Heart left ventricle (tissue), 16 donors: ENCODE measurements at regions not wholly inside any gene's neighbourhood (a gene's known extent, or its start where the extent isn't known, plus 50 kb on each side); places are given as distances from the start of the nearest gene placed in this dataset.

Experiments
- ATAC-seq, 4 donors: fragments of 200-7000 bp; cut with Tn5 transposase; one replicate each; pipeline ENCODE4 v1.9.1; 2020 to 2022; ENCODE audit warnings: moderate library complexity in 4 of 4, mild to moderate bottlenecking in 3 of 4, moderate number of reproducible peaks in 1 of 4
- DNase-seq, 5 donors: peaks; one replicate each; pipeline ENCODE4 v3.0.0-alpha.2; 2020
- H3K27ac ChIP-seq, 12 donors: fragments of 200-600 bp; sonication (generic) in 4 of 12; one replicate each; pipeline versions ENCODE4 v1.5.0 to v1.8.0; 2016 to 2022; ENCODE audit warnings: mild to moderate bottlenecking in 2 of 12
- H3K27me3 ChIP-seq, 9 donors: fragments of 200-600 bp; sonication (generic) in 2 of 9; one replicate each; pipeline versions ENCODE4 v1.5.1 to v1.8.0; 2016 to 2022; ENCODE audit warnings: mild to moderate bottlenecking in 3 of 9
- H3K36me3 ChIP-seq, 9 donors: fragments of 200-600 bp; sonication (generic) in 2 of 9; one replicate each; pipeline versions ENCODE4 v1.5.0 to v1.8.0; 2018 to 2022; ENCODE audit warnings: mild to moderate bottlenecking in 2 of 9
- H3K4me1 ChIP-seq, 12 donors: fragments of 200-600 bp; sonication (generic) in 4 of 12; one replicate each; pipeline versions ENCODE4 v1.5.0 to v1.8.0; 2016 to 2022; ENCODE audit warnings: mild to moderate bottlenecking in 3 of 12
- H3K4me3 ChIP-seq, 12 donors: fragments of 200-600 bp; sonication (generic) in 4 of 12; one replicate each; pipeline versions ENCODE4 v1.5.0 to v1.8.0; 2017 to 2022; ENCODE audit warnings: mild to moderate bottlenecking in 9 of 12, moderate library complexity in 4 of 12
- H3K9me3 ChIP-seq, 12 donors: fragments of 200-600 bp; sonication (generic) in 4 of 12; one replicate each; pipeline versions ENCODE4 v1.5.0 to v1.8.0; 2016 to 2022; ENCODE audit warnings: mild to moderate bottlenecking in 1 of 12
- POLR2A ChIP-seq, 2 donors: fragments of 450-650 bp; IDR thresholded peaks; one replicate each; pipeline ENCODE4 v1.6.1; 2017; ENCODE audit warnings: antibody characterized with exemption in 2 of 2, mild to moderate bottlenecking in 2 of 2, moderate library complexity in 2 of 2
- WGBS, 4 donors: extraction: QIAGEN DNeasy Blood & Tissue Kit in 2 of 4; methylation state at CpG; one replicate each; pipeline versions ENCODE4 v1.1.5 to v1.1.7; 2013 to 2018; 5-methylcytosine and 5-hydroxymethylcytosine counted together
- intact Hi-C, 10 donors: fragments of 100-400 bp; cut with DNase I; formaldehyde crosslinking; loops; one replicate each; pipeline versions ENCODE4 v1.11.1 to v1.14.2; 2022
- TF ChIP-seq, protein P1 (sequence below), 12 donors: fragments of 200-600 bp; sonication (generic) in 4 of 12; IDR thresholded peaks; one replicate each; pipeline versions ENCODE4 v1.5.0 to v1.8.0; 2018 to 2022; ENCODE audit warnings: antibody characterized with exemption in 12 of 12, mild to moderate bottlenecking in 5 of 12
- donor health status: ischemic (EF 13 %, LVEDD 7.1; RV severe dilation, severe dysfunction).
- donor health status: healthy with polysubstance abuse.
- donor health status: DM: no; HTN: yes; CAD: no.
- donor health status: DM: no; HTN: no; CAD: no.
- donor health status: ischemic (EF 25% LVEDD 6.9; RV normal size, moderate dysfunction).
- donor health status: ischemic (EF 25% LVEDD 5.7; RV mildly dilated, moderate dysfunction).
- donor health status: healthy.
- donor health status: DM: yes; HTN: yes; CAD: no.
- donor health status: ischemic (EF 35%, LVEDD 5.7; RV mildly dilated, moderate dysfunction).
- donor health status: nonischemic (EF 11% LVEDD 7.7; RV severe dilation, severe dysfunction).
- donor health status: DM: yes; HTN: yes; CAD: no.
- donor health status: PGD.
- donor health status: ischemic (EF 29% LVEDD 5.4; RV normal size, mild dysfunction).
- donor health status: nonischemic (EF 23%, LVEDD 6.1; RV moderate dilation, normal function).

DNA sequence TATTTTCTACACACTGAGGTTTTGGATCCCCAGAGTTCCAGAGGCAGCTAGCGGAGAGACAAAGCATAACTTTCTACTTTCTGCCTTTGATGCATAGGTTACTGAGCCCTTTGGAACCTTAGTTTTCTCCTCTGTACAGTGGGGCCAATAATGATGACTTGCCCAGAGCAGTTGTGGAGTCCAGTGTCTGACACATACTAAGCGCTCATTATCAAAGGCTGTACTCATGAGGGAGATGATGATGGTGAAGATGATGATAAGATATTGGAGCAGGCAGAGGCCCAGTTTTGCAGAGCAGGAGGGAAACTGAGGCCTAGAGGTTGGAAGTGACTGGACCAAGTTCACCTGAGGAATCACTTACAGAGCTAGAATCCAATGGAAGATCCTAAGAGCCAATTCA lies 458.0 kb downstream of the MIAT start:
- DNase-seq (no peak), ATAC-seq (no peak)
- intact Hi-C loops, result no loop called here
- H3K4me1 ChIP-seq, result peaks cover 0 to 20% (median 0%) of the 10 kb centered on the region in 12 donors
- no peak overlapping the region for H3K4me3 ChIP-seq
- WGBS, 4 donors, result 94 to 100% (median 96%) methylated on average over 2 of the region's 2 CpGs
- H3K36me3 ChIP-seq, result no peaks in the 10 kb centered on the region
- H3K27me3 ChIP-seq, result peaks cover 0 to 5% (median 0%) of the 10 kb centered on the region in 9 donors
- peaks cover 0 to 16% (median 0%) of the 10 kb centered on the region in 12 donors for H3K9me3 ChIP-seq
- TF ChIP-seq, protein P1, sequence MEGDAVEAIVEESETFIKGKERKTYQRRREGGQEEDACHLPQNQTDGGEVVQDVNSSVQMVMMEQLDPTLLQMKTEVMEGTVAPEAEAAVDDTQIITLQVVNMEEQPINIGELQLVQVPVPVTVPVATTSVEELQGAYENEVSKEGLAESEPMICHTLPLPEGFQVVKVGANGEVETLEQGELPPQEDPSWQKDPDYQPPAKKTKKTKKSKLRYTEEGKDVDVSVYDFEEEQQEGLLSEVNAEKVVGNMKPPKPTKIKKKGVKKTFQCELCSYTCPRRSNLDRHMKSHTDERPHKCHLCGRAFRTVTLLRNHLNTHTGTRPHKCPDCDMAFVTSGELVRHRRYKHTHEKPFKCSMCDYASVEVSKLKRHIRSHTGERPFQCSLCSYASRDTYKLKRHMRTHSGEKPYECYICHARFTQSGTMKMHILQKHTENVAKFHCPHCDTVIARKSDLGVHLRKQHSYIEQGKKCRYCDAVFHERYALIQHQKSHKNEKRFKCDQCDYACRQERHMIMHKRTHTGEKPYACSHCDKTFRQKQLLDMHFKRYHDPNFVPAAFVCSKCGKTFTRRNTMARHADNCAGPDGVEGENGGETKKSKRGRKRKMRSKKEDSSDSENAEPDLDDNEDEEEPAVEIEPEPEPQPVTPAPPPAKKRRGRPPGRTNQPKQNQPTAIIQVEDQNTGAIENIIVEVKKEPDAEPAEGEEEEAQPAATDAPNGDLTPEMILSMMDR (IDR thresholded peaks at IDR 0.05), result no peak
- TF ChIP-seq POLR2A (IDR thresholded peaks at IDR 0.05), result no peak
- H3K27ac ChIP-seq, result no peak overlapping the region

DNA sequence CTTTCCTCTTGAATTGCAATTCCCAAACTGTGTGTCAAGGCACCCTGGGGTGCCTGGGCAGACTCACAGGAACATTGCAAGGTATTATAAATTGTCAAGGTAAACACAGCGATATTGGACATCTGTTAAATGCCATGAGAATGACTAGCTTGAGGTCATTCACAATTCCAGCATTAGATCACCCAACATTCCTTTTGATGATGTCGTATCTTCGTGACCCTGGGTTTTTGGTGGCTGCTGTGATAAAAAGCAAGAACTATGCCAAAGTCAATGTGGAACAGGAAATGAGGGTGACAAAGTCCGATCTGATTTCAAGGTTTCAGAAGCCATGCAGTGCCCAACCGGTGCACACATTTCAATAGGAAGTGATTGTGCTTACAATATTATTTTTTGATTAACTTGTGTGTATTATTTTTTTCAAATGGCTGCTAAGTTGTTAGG lies 458.4 kb downstream of the MIAT start:
- Histone ChIP-seq H3K4me3 (no peak overlapping the region), H3K27ac (no peak overlapping the region), H3K9me3 (peaks cover 0 to 16% (median 0%) of the 10 kb centered on the region in 12 donors), H3K36me3 (no peaks in the 10 kb centered on the region), H3K27me3 (peaks cover 0 to 5% (median 0%) of the 10 kb centered on the region in 9 donors), H3K4me1 (peaks cover 0 to 20% (median 0%) of the 10 kb centered on the region in 12 donors)
- intact Hi-C loops, result no loop called here
- no peak for TF ChIP-seq POLR2A (IDR thresholded peaks at IDR 0.05)
- TF ChIP-seq, protein P1 (IDR thresholded peaks at IDR 0.05), result no peak
- DNase-seq, result no peak
- ATAC-seq, result no peak
- 42 to 67% (median 51%) methylated on average over 5 of the region's 5 CpGs for WGBS, 4 donors

DNA sequence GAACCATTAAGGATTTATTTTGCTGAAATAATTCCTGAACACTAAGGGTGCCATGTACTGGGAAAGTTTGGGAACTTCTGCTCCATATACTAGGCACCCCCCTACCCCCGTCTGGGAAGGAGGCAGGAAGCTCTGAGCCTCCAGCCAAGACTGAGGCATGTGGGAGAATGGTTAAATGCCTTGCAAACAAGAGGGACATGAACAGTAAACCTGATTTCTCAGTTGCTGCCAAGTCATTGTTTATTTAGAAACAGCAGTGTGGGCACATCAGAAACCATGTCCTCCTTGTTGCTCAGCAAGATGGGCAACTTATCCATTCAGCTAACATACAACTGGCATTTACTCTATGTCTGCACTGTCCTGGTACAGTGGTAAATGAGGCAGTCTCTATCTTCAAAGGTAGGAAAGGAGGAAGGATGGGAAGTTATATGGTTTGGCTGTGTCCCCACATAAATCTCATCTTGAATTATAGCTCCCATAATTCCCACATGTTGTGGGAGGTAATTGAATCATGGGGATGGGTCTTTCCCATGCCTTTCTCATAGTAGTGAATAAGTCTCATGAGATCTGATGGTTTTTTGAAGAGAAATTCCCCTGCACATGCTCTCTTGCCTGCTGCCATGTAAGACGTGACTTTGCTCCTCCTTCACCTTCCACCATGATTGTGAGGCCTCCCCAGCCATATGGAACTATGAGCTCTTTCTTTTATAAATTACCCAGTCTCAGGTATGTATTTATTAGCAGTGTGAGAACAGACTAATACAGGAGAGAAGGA lies 459.1 kb downstream of the MIAT start:
- H3K36me3 ChIP-seq, result no peaks in the 10 kb centered on the region
- no peak overlapping the region for H3K27ac ChIP-seq
- H3K9me3 ChIP-seq, result peaks cover 0 to 16% (median 0%) of the 10 kb centered on the region in 12 donors
- H3K27me3 ChIP-seq, result peaks cover 0 to 5% (median 0%) of the 10 kb centered on the region in 9 donors
- 34 to 55% (median 41%) methylated on average over 2 of the region's 2 CpGs for WGBS, 4 donors
- H3K4me1 ChIP-seq, result peaks cover 0 to 15% (median 0%) of the 10 kb centered on the region in 12 donors
- DNase-seq (no peak), ATAC-seq (no peak)
- intact Hi-C loops, result no loop called here
- TF ChIP-seq POLR2A (IDR thresholded peaks at IDR 0.05), result no peak
- TF ChIP-seq, protein P1 (IDR thresholded peaks at IDR 0.05), result no peak
- no peak overlapping the region for H3K4me3 ChIP-seq

GRCh38 chr22:27120036-27120435 lies 462.6 kb downstream of the MIAT start:
- H3K27me3 ChIP-seq, result peaks cover 0 to 7% (median 0%) of the 10 kb centered on the region in 9 donors
- ATAC-seq, result no peak
- intact Hi-C loops, result no loop called here
- DNase-seq, result no peak
- H3K9me3 ChIP-seq, result peaks cover 0 to 11% (median 0%) of the 10 kb centered on the region in 12 donors
- H3K27ac ChIP-seq, result no peak overlapping the region
- no peak overlapping the region for H3K4me3 ChIP-seq
- no peak for TF ChIP-seq POLR2A (IDR thresholded peaks at IDR 0.05)
- TF ChIP-seq, protein P1 (IDR thresholded peaks at IDR 0.05), result no peak
- H3K4me1 ChIP-seq, result peaks cover 0 to 14% (median 0%) of the 10 kb centered on the region in 12 donors
- H3K36me3 ChIP-seq, result no peaks in the 10 kb centered on the region
